ENCODE measurements at regions not wholly inside any gene's neighbourhood (a gene's known extent, or its start where the extent isn't known, plus 50 kb on each side); places are given as distances from the start of the nearest gene placed in this dataset.

- TF ChIP-seq, protein P1, sequence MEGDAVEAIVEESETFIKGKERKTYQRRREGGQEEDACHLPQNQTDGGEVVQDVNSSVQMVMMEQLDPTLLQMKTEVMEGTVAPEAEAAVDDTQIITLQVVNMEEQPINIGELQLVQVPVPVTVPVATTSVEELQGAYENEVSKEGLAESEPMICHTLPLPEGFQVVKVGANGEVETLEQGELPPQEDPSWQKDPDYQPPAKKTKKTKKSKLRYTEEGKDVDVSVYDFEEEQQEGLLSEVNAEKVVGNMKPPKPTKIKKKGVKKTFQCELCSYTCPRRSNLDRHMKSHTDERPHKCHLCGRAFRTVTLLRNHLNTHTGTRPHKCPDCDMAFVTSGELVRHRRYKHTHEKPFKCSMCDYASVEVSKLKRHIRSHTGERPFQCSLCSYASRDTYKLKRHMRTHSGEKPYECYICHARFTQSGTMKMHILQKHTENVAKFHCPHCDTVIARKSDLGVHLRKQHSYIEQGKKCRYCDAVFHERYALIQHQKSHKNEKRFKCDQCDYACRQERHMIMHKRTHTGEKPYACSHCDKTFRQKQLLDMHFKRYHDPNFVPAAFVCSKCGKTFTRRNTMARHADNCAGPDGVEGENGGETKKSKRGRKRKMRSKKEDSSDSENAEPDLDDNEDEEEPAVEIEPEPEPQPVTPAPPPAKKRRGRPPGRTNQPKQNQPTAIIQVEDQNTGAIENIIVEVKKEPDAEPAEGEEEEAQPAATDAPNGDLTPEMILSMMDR (IDR thresholded peaks at IDR 0.05; ENCODE audit: insufficient read depth, missing control alignments): no peak
- FAIRE-seq: no peak
- DNase-seq (ENCODE audit: insufficient read length, low spot score): no peak
These were observed 101.9 kb downstream of the AQP4 start for GRCh38 chr18:26763446-26764110.

GRCh38 chr18:26757263-26758019 lies 108.1 kb downstream of the AQP4 start:
- FAIRE-seq (no peak), DNase-seq (ENCODE audit: insufficient read length, low spot score) (no peak)
- TF ChIP-seq, protein P1 (IDR thresholded peaks at IDR 0.05; ENCODE audit: insufficient read depth, missing control alignments): no peak

DNA sequence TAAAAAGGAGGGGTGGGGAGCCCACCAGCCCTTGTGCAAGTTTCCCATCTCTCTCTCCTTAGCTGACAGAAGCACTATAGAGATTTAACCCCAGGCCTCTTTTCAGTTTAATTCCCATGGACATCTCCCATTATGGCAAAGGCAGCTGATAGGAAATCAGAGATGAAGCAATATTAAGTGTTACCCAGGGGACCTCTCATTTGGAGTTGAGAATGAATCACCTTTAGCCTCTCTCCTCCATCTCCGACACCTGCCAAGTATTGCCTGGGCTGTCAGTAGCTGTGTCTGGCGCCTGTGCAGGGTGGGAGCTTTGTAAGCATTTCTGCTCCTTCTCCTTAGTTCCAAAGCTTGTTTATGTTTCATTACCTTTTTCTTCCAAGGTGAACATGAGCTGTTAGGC lies 109.0 kb downstream of the AQP4 start:
- FAIRE-seq (no peak), DNase-seq (ENCODE audit: insufficient read length, low spot score) (no peak)
- TF ChIP-seq, protein P1 (IDR thresholded peaks at IDR 0.05; ENCODE audit: insufficient read depth, missing control alignments): no peak

GRCh38 chr18:26746826-26747475 lies 118.6 kb downstream of the AQP4 start:
- TF ChIP-seq, protein P1 (IDR thresholded peaks at IDR 0.05; ENCODE audit: insufficient read depth, missing control alignments): no peak
- FAIRE-seq (no peak), DNase-seq (ENCODE audit: insufficient read length, low spot score) (no peak)

DNA sequence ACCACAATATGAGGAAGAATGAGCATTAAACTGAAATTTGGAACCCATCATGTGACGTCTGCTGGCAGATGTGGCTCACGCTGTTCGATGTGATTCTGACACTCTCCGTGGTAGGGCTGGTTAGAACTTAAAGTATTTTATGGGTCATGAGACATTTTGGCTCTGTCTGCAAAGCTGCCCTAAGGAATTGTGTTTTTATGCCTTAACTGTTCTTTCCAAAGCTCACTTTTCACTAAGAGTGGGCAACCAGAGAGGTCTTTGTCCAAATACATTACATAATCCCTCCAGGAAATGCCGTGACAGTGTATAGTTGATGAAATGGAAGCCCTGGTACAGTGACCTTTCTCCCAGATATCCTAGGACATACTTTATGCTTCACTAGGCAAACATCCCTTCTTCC lies 119.1 kb downstream of the AQP4 start:
- TF ChIP-seq, protein P1 (IDR thresholded peaks at IDR 0.05; ENCODE audit: insufficient read depth, missing control alignments): no peak
- DNase-seq (ENCODE audit: insufficient read length, low spot score) (no peak), FAIRE-seq (no peak)

- FAIRE-seq: no peak
- no peak for DNase-seq (ENCODE audit: insufficient read length, low spot score)
- TF ChIP-seq, protein P1 (IDR thresholded peaks at IDR 0.05; ENCODE audit: insufficient read depth, missing control alignments): no peak
These were observed 120.0 kb downstream of the AQP4 start for GRCh38 chr18:26745288-26746181.
